Keratinocyte (primary cell): ENCODE measurements at regions not wholly inside any gene's neighbourhood (a gene's known extent, or its start where the extent isn't known, plus 50 kb on each side); places are given as distances from the start of the nearest gene placed in this dataset.

Experiments
- DNase-seq: peaks from one replicate; pipeline ENCODE4 v3.0.0-alpha.2; 2011; ENCODE audit warnings: low read depth, missing footprints, low spot score
- FAIRE-seq: peaks from 2 replicates; lab custom pipeline; 2011; peaks lifted over from hg19 to GRCh38; lab: Jason Lieb, UNC
- H2AFZ ChIP-seq: 2 replicates; pipeline ENCODE4 v1.6.0; 2012; ENCODE audit warnings: low read length, control low read depth, inconsistent platforms; ENCODE audit not compliant: control insufficient read depth
- H3K27ac ChIP-seq: 2 replicates; pipeline ENCODE4 v1.5.1; 2011; ENCODE audit warnings: low read length; ENCODE audit not compliant: control insufficient read depth, insufficient read depth
- H3K27me3 ChIP-seq: 3 replicates; pipeline ENCODE4 v1.6.0; 2011; ENCODE audit warnings: low read length; ENCODE audit not compliant: control insufficient read depth, insufficient read depth; ENCODE audit errors: extremely low read depth
- H3K36me3 ChIP-seq, 2 experiments: 2 replicates in 1 of 2; 3 replicates in 1 of 2; pipeline ENCODE4 v1.5.1; 2011; ENCODE audit warnings: low read length in 2 of 2, mild to moderate bottlenecking in 1 of 2; ENCODE audit not compliant: control insufficient read depth in 2 of 2, insufficient read depth in 2 of 2; ENCODE audit errors: extremely low read depth in 1 of 2
- H3K4me1 ChIP-seq: 3 replicates; pipeline ENCODE4 v1.5.1; 2011; ENCODE audit warnings: low read length; ENCODE audit not compliant: control insufficient read depth, insufficient read depth; ENCODE audit errors: extremely low read depth
- H3K4me2 ChIP-seq: 3 replicates; pipeline ENCODE4 v1.6.0; 2011; ENCODE audit warnings: low read depth, low read length; ENCODE audit not compliant: control insufficient read depth, insufficient read depth; ENCODE audit errors: extremely low read depth
- H3K4me3 ChIP-seq, 3 experiments: fragments of 200-600 bp in 1 of 3; sonication (generic) in 1 of 3; 2 replicates in 2 of 3; 3 replicates in 1 of 3; pipeline ENCODE4 v1.5.1; 2011 to 2016; ENCODE audit warnings: low read length in 3 of 3, mild to moderate bottlenecking in 3 of 3, control low read depth in 2 of 3, inconsistent platforms in 1 of 3, low read depth in 1 of 3, mixed read lengths in 1 of 3, mixed run types in 1 of 3, moderate library complexity in 1 of 3; ENCODE audit not compliant: control insufficient read depth in 2 of 3, insufficient read depth in 2 of 3; ENCODE audit errors: extremely low read depth in 1 of 3
- H3K79me2 ChIP-seq: 2 replicates; pipeline ENCODE4 v1.6.0; 2012; ENCODE audit warnings: low read length; ENCODE audit not compliant: control insufficient read depth, insufficient read depth
- H3K9ac ChIP-seq: 3 replicates; pipeline ENCODE4 v1.6.0; 2011; ENCODE audit warnings: low read length; ENCODE audit not compliant: control insufficient read depth, insufficient read depth; ENCODE audit errors: extremely low read depth
- H3K9me1 ChIP-seq: 3 replicates; pipeline ENCODE4 v1.6.0; 2011; ENCODE audit warnings: low read length; ENCODE audit not compliant: control insufficient read depth, insufficient read depth; ENCODE audit errors: extremely low read depth
- H3K9me3 ChIP-seq: 2 replicates; pipeline ENCODE4 v1.5.1; 2012; ENCODE audit warnings: low read depth, low read length; ENCODE audit not compliant: control insufficient read depth
- H4K20me1 ChIP-seq: 3 replicates; pipeline ENCODE4 v1.6.0; 2011; ENCODE audit warnings: low read length; ENCODE audit not compliant: control insufficient read depth, insufficient read depth; ENCODE audit errors: extremely low read depth
- EZH2 ChIP-seq: IDR thresholded peaks from one replicate; pipeline ENCODE4 v1.6.1; 2012; ENCODE audit warnings: inconsistent platforms, mild to moderate bottlenecking, low read length, moderate library complexity
- dilution Hi-C: fragments of 300-500 bp; cut with MboI; formaldehyde crosslinking; loops from one replicate; pipeline ENCODE4 v1.7.0; 2020; ENCODE audit warnings: low sequenced_read_pairs; ENCODE audit not compliant: extremely low pct_ligation_motif_present
- TF ChIP-seq, protein P1 (sequence below), 3 experiments: IDR thresholded peaks in 1 of 3; conservative IDR thresholded peaks in 1 of 3; optimal IDR thresholded peaks in 1 of 3; 2 replicates in 2 of 3; 3 replicates in 1 of 3; pipeline versions ENCODE3 to v1.5.1; 2011; ENCODE audit warnings: low read length in 3 of 3, mild to moderate bottlenecking in 3 of 3, moderate library complexity in 2 of 3, control low read depth in 1 of 3, inconsistent platforms in 1 of 3; ENCODE audit not compliant: insufficient read depth in 2 of 3; ENCODE audit errors: extremely low read depth in 1 of 3

DNA sequence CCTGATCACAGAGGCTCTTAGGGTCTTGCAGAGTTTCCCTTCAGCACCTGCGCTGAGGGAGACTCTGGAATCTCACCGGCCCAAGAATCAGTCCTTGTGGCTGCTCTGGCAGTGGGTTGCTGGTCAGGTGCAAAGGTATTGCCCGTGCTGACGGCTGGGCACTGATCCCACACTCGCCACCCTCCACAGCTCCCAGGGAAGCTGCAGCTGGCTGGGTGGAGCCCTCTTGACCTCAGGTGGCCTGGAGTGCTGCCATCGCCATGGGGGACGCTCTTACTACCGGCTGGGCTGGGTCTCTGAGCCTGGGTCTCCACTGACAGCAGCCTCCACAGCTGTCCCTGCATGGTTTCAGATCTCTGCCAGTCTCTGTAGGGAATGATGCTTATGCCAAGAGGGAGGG is 52.6 kb upstream of the EPHB3 start:
- H3K27me3 ChIP-seq: peaks cover 34% of the 10 kb centered on the region
- DNase-seq (no peak), FAIRE-seq (no peak)
- H3K4me3 ChIP-seq: no peak overlapping the region
- no peak overlapping the region for H3K9ac ChIP-seq
- dilution Hi-C loops: no loop called here
- H3K9me1 ChIP-seq: no peaks in the 10 kb centered on the region
- H3K4me2 ChIP-seq: no peak overlapping the region
- H3K9me3 ChIP-seq: no peaks in the 10 kb centered on the region
- no peaks in the 10 kb centered on the region for H3K36me3 ChIP-seq
- no peaks in the 10 kb centered on the region for H4K20me1 ChIP-seq
- TF ChIP-seq EZH2: no peak
- TF ChIP-seq, protein P1, sequence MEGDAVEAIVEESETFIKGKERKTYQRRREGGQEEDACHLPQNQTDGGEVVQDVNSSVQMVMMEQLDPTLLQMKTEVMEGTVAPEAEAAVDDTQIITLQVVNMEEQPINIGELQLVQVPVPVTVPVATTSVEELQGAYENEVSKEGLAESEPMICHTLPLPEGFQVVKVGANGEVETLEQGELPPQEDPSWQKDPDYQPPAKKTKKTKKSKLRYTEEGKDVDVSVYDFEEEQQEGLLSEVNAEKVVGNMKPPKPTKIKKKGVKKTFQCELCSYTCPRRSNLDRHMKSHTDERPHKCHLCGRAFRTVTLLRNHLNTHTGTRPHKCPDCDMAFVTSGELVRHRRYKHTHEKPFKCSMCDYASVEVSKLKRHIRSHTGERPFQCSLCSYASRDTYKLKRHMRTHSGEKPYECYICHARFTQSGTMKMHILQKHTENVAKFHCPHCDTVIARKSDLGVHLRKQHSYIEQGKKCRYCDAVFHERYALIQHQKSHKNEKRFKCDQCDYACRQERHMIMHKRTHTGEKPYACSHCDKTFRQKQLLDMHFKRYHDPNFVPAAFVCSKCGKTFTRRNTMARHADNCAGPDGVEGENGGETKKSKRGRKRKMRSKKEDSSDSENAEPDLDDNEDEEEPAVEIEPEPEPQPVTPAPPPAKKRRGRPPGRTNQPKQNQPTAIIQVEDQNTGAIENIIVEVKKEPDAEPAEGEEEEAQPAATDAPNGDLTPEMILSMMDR (optimal IDR thresholded peaks at IDR 0.05 in 1 of 3, IDR thresholded peaks at IDR 0.05 in 1 of 3, conservative IDR thresholded peaks at IDR 0.05 in 1 of 3; ENCODE audit: extremely low read depth in 1 of 3, insufficient read depth in 2 of 3, low read length in 3 of 3): no peak
- H3K79me2 ChIP-seq: no peaks in the 10 kb centered on the region
- H3K4me1 ChIP-seq: peaks cover 2% of the 10 kb centered on the region
- H3K27ac ChIP-seq: no peak overlapping the region
- no peak overlapping the region for H2AFZ ChIP-seq

DNA sequence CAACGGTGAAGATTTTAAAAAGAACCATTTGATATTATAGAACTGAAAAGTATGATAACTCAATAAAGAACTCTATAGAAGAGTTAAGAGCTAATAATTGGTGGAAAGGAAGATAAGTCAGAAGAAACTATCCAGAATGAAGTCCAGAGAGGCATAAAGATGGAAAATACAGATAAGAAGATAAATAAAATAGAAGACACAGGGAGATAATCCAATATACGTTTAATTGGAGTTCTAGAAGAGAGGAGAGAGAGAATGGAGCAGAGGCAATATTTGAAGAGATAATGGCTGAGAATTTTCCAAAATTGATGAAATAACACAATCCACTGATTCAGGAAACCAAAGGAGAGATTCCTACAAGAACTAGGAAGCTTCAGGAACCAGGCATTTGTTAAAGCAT is 49.8 kb upstream of the EPHB3 start:
- no peaks in the 10 kb centered on the region for H3K9me1 ChIP-seq
- no peak overlapping the region for H2AFZ ChIP-seq
- dilution Hi-C loops: no loop called here
- no peaks in the 10 kb centered on the region for H4K20me1 ChIP-seq
- no peaks in the 10 kb centered on the region for H3K9me3 ChIP-seq
- H3K4me2 ChIP-seq: no peak overlapping the region
- no peak for DNase-seq
- H3K27ac ChIP-seq: no peak overlapping the region
- no peaks in the 10 kb centered on the region for H3K79me2 ChIP-seq
- peaks cover 25% of the 10 kb centered on the region for H3K27me3 ChIP-seq
- no peak for FAIRE-seq
- no peak overlapping the region for H3K4me3 ChIP-seq
- no peak overlapping the region for H3K9ac ChIP-seq
- TF ChIP-seq, protein P1 (optimal IDR thresholded peaks at IDR 0.05 in 1 of 3, IDR thresholded peaks at IDR 0.05 in 1 of 3, conservative IDR thresholded peaks at IDR 0.05 in 1 of 3; ENCODE audit: extremely low read depth in 1 of 3, insufficient read depth in 2 of 3, low read length in 3 of 3): no peak
- no peak for TF ChIP-seq EZH2
- H3K4me1 ChIP-seq: peaks cover 2% of the 10 kb centered on the region
- no peaks in the 10 kb centered on the region for H3K36me3 ChIP-seq
